C4-2B (cell line): ENCODE measurements at regions not wholly inside any gene's neighbourhood (a gene's known extent, or its start where the extent isn't known, plus 50 kb on each side); places are given as distances from the start of the nearest gene placed in this dataset.

ENCODE experiments used
- CTCF ChIP-seq: fragments of 450-650 bp; conservative IDR thresholded peaks from 2 replicates; pipeline ENCODE4 v1.5.1; 2017; ENCODE audit warnings: mild to moderate bottlenecking
- ZFX ChIP-seq: fragments of 450-650 bp; IDR thresholded peaks from 2 replicates; pipeline ENCODE4 v1.6.1; 2017

- TF ChIP-seq CTCF = peak; percentile 37
- no peak for TF ChIP-seq ZFX
Measured at GRCh38 chr10:131477457-131478121, 166.1 kb upstream of the TCERG1L start.
